ENCODE measurements at regions not wholly inside any gene's neighbourhood (a gene's known extent, or its start where the extent isn't known, plus 50 kb on each side); places are given as distances from the start of the nearest gene placed in this dataset.

DNA sequence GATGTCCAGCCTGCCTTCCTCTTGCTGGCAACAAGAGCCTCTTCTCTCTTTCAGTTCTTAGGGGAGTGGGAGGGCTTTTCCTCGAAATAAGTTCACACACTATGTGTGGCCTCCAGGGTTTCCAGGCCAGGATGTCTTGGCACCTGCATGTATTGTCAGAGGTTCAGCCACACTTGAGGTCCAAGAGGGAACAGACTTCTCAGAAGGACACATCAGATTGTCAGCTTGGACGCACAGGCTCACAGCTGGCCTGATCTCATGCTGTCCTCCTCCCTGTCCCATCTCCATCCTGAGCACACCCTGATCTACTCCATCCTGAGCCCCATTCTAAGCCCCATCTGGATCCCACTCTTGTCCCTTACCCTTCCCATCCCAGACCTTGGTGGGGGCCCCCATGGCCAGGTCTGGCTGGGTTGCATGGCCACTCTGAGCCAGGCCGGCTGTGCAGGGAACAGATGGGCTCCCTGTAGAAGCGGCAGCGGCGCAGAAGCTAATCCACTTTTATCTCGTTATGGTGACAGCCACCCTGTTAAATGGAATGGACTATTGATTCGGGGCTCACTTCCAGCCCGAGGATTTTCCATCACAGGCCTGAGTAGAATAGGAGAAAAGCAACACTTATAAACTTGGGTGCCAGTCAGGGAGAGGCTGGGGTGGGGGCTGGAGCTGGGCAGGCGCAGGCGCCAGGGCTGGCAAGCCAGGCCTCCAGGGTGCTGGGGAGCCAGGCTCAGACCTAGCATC is 85.1 kb upstream of the CSF3R start:
- TF ChIP-seq HNF4G (IDR thresholded peaks at IDR 0.05) = no peak
- TF ChIP-seq HNF4A (conservative IDR thresholded peaks at IDR 0.05) = peak; percentile 34 to 43
- Histone ChIP-seq H3K9ac (ENCODE audit: low read depth in 1 of 2, low read length in 2 of 2) (no peak overlapping the region), H3K27ac (ENCODE audit: low read depth in 1 of 2, low read length in 2 of 2) (no peak overlapping the region), H3K9me3 (ENCODE audit: control insufficient read depth in 4 of 4, low read length in 3 of 4) (no peaks in the 10 kb centered on the region), H3K36me3 (ENCODE audit: control insufficient read depth in 4 of 4, insufficient read depth in 3 of 4, low read depth in 1 of 4, low read length in 3 of 4) (no peaks in the 10 kb centered on the region), H3K4me3 (ENCODE audit: low read depth in 1 of 3, low read length in 3 of 3) (no peak overlapping the region), H3K4me1 (ENCODE audit: control insufficient read depth in 4 of 4, insufficient read depth in 4 of 4, low read length in 3 of 4) (peaks cover 0 to 9% (median 3%) of the 10 kb centered on the region in 4 donors), H3K27me3 (ENCODE audit: control insufficient read depth in 4 of 4, insufficient read depth in 4 of 4, low read length in 3 of 4) (no peaks in the 10 kb centered on the region)
- 43% methylated on average over 11 of the region's 11 CpGs for WGBS
- DNase-seq (ENCODE audit: low spot score) = no peak

DNA sequence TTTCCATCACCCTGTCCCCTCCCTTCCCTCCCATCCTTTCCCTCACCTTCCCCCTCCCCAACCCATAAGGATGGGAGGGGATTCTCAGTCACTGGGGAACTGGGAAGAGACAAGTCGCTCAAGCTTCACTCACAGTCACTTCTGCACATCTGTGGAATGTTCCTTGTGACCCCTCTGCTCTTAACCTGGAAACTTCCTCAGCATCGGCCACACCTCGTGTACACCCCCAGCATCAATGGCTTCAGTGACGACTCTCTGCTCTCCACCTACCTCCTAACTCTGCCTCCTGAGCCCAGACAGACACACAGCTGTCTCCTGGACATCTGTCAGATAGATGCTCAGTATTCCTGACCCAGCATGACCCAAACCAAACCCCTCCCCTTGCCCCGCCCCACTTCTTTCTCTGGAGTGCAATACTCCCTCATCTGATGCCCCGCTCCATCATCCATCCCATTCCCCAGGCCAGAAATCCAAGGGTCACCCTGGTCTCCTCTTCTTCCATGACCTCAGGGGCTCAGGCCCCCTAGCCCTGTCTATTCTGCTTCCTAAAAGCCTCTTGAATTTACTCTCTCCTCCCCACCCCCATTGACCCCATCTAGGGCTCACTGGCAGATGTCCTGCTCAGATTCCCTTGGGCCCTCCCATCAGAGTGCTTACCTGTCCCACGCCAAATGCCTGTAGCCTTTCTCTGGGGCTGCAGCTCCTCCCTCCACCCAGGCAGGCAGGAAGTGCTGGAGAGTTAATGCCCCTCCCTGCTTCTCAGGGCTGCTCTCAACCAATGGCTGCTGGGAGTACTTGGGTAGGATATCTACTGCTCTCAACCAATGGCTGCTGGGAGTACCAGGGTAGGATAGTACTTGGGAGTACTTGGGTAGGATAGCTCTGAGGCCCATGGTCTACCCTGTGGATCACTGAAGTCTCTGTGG is 83.1 kb upstream of the CSF3R start:
- no peak overlapping the region for H3K4me3 ChIP-seq (ENCODE audit: low read depth in 1 of 3, low read length in 3 of 3)
- H3K27ac ChIP-seq (ENCODE audit: low read depth in 1 of 2, low read length in 2 of 2) = no peak overlapping the region
- no peak for DNase-seq (ENCODE audit: low spot score)
- H3K4me1 ChIP-seq (ENCODE audit: control insufficient read depth in 4 of 4, insufficient read depth in 4 of 4, low read length in 3 of 4) = peaks cover 0 to 9% (median 3%) of the 10 kb centered on the region in 4 donors
- 83% methylated on average over 7 of the region's 7 CpGs for WGBS
- H3K9ac ChIP-seq (ENCODE audit: low read depth in 1 of 2, low read length in 2 of 2) = no peak overlapping the region
- no peak for TF ChIP-seq FOXA1 (IDR thresholded peaks at IDR 0.05)
- no peak for TF ChIP-seq GABPA (IDR thresholded peaks at IDR 0.05 in 1 of 2, conservative IDR thresholded peaks at IDR 0.05 in 1 of 2)
- no peak for TF ChIP-seq RAD21 (IDR thresholded peaks at IDR 0.05)
- no peak for TF ChIP-seq YY1 (IDR thresholded peaks at IDR 0.05)
- TF ChIP-seq FOXA2 (IDR thresholded peaks at IDR 0.05) = no peak
- no peaks in the 10 kb centered on the region for H3K36me3 ChIP-seq (ENCODE audit: control insufficient read depth in 4 of 4, insufficient read depth in 3 of 4, low read depth in 1 of 4, low read length in 3 of 4)
- no peaks in the 10 kb centered on the region for H3K9me3 ChIP-seq (ENCODE audit: control insufficient read depth in 4 of 4, low read length in 3 of 4)
- no peaks in the 10 kb centered on the region for H3K27me3 ChIP-seq (ENCODE audit: control insufficient read depth in 4 of 4, insufficient read depth in 4 of 4, low read length in 3 of 4)

DNA sequence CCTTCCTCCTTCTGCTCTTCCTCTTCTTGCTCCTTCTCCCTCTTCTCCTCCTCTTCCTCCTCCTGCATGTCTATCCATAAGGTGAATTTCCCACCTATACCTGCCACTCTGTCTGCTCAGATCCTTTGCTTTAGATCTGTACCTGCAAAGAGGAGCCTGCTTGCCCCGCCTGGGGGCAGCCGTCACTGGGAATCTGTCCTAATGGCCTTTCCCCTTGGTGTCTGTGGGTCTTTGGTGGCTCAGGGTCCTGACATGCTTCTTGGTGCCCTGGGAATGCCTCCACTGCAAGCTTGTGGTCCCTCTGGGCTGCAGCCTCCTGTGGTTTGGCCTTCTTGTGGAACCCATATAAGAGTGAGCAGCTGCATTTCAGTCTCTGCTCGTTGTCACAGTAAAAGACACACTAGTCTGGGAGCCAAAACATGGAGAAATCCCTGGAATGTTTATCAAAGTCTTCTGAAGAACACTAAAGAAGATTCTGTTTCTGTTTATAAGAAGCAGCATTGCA is 79.5 kb upstream of the CSF3R start:
- no peak for TF ChIP-seq FOXA2 (IDR thresholded peaks at IDR 0.05)
- TF ChIP-seq EGR1 (IDR thresholded peaks at IDR 0.05; ENCODE audit: low read depth in 2 of 2) = no peak
- TF ChIP-seq, protein P1, sequence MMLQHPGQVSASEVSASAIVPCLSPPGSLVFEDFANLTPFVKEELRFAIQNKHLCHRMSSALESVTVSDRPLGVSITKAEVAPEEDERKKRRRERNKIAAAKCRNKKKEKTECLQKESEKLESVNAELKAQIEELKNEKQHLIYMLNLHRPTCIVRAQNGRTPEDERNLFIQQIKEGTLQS (IDR thresholded peaks at IDR 0.05) = no peak
- no peak for TF ChIP-seq JUND (IDR thresholded peaks at IDR 0.05)
- TF ChIP-seq, protein P2, sequence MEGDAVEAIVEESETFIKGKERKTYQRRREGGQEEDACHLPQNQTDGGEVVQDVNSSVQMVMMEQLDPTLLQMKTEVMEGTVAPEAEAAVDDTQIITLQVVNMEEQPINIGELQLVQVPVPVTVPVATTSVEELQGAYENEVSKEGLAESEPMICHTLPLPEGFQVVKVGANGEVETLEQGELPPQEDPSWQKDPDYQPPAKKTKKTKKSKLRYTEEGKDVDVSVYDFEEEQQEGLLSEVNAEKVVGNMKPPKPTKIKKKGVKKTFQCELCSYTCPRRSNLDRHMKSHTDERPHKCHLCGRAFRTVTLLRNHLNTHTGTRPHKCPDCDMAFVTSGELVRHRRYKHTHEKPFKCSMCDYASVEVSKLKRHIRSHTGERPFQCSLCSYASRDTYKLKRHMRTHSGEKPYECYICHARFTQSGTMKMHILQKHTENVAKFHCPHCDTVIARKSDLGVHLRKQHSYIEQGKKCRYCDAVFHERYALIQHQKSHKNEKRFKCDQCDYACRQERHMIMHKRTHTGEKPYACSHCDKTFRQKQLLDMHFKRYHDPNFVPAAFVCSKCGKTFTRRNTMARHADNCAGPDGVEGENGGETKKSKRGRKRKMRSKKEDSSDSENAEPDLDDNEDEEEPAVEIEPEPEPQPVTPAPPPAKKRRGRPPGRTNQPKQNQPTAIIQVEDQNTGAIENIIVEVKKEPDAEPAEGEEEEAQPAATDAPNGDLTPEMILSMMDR (IDR thresholded peaks at IDR 0.05; ENCODE audit: low read depth, low read length, missing input control) = no peak
- TF ChIP-seq SP1 (IDR thresholded peaks at IDR 0.05) = no peak
- TF ChIP-seq, protein P3, sequence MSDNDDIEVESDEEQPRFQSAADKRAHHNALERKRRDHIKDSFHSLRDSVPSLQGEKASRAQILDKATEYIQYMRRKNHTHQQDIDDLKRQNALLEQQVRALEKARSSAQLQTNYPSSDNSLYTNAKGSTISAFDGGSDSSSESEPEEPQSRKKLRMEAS (IDR thresholded peaks at IDR 0.05) = no peak
- TF ChIP-seq, protein P4, sequence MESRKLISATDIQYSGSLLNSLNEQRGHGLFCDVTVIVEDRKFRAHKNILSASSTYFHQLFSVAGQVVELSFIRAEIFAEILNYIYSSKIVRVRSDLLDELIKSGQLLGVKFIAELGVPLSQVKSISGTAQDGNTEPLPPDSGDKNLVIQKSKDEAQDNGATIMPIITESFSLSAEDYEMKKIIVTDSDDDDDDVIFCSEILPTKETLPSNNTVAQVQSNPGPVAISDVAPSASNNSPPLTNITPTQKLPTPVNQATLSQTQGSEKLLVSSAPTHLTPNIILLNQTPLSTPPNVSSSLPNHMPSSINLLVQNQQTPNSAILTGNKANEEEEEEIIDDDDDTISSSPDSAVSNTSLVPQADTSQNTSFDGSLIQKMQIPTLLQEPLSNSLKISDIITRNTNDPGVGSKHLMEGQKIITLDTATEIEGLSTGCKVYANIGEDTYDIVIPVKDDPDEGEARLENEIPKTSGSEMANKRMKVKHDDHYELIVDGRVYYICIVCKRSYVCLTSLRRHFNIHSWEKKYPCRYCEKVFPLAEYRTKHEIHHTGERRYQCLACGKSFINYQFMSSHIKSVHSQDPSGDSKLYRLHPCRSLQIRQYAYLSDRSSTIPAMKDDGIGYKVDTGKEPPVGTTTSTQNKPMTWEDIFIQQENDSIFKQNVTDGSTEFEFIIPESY (IDR thresholded peaks at IDR 0.05) = no peak
- TF ChIP-seq RAD21 (IDR thresholded peaks at IDR 0.05) = no peak
- TF ChIP-seq RXRA (IDR thresholded peaks at IDR 0.05) = no peak
- no peak for TF ChIP-seq NR2F2 (IDR thresholded peaks at IDR 0.05)
- no peak for TF ChIP-seq TAF1 (conservative IDR thresholded peaks at IDR 0.05)
- TF ChIP-seq, protein P5, sequence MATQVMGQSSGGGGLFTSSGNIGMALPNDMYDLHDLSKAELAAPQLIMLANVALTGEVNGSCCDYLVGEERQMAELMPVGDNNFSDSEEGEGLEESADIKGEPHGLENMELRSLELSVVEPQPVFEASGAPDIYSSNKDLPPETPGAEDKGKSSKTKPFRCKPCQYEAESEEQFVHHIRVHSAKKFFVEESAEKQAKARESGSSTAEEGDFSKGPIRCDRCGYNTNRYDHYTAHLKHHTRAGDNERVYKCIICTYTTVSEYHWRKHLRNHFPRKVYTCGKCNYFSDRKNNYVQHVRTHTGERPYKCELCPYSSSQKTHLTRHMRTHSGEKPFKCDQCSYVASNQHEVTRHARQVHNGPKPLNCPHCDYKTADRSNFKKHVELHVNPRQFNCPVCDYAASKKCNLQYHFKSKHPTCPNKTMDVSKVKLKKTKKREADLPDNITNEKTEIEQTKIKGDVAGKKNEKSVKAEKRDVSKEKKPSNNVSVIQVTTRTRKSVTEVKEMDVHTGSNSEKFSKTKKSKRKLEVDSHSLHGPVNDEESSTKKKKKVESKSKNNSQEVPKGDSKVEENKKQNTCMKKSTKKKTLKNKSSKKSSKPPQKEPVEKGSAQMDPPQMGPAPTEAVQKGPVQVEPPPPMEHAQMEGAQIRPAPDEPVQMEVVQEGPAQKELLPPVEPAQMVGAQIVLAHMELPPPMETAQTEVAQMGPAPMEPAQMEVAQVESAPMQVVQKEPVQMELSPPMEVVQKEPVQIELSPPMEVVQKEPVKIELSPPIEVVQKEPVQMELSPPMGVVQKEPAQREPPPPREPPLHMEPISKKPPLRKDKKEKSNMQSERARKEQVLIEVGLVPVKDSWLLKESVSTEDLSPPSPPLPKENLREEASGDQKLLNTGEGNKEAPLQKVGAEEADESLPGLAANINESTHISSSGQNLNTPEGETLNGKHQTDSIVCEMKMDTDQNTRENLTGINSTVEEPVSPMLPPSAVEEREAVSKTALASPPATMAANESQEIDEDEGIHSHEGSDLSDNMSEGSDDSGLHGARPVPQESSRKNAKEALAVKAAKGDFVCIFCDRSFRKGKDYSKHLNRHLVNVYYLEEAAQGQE (IDR thresholded peaks at IDR 0.05) = no peak
- TF ChIP-seq HNF4A (conservative IDR thresholded peaks at IDR 0.05) = no peak
- TF ChIP-seq GABPA (IDR thresholded peaks at IDR 0.05 in 1 of 2, conservative IDR thresholded peaks at IDR 0.05 in 1 of 2) = no peak
- no peak for TF ChIP-seq FOXA1 (IDR thresholded peaks at IDR 0.05)
- no peak for TF ChIP-seq YY1 (IDR thresholded peaks at IDR 0.05)
- 75% methylated on average over 3 of the region's 3 CpGs for WGBS
- no peak overlapping the region for H3K4me3 ChIP-seq (ENCODE audit: low read depth in 1 of 3, low read length in 3 of 3)
- DNase-seq (ENCODE audit: low spot score) = no peak
- H3K9me3 ChIP-seq (ENCODE audit: control insufficient read depth in 4 of 4, low read length in 3 of 4) = no peaks in the 10 kb centered on the region
- no peak overlapping the region for H3K27ac ChIP-seq (ENCODE audit: low read depth in 1 of 2, low read length in 2 of 2)
- no peaks in the 10 kb centered on the region for H3K36me3 ChIP-seq (ENCODE audit: control insufficient read depth in 4 of 4, insufficient read depth in 3 of 4, low read depth in 1 of 4, low read length in 3 of 4)
- no peak overlapping the region for H3K9ac ChIP-seq (ENCODE audit: low read depth in 1 of 2, low read length in 2 of 2)
- peaks cover 0 to under 1% (median 0%) of the 10 kb centered on the region in 4 donors for H3K4me1 ChIP-seq (ENCODE audit: control insufficient read depth in 4 of 4, insufficient read depth in 4 of 4, low read length in 3 of 4)
- no peaks in the 10 kb centered on the region for H3K27me3 ChIP-seq (ENCODE audit: control insufficient read depth in 4 of 4, insufficient read depth in 4 of 4, low read length in 3 of 4)

Measured in liver (tissue), 8 donors.